Hepatocyte (in vitro differentiated cells): ENCODE measurements at regions not wholly inside any gene's neighbourhood (a gene's known extent, or its start where the extent isn't known, plus 50 kb on each side); places are given as distances from the start of the nearest gene placed in this dataset.

Experiments used
- EZH2 ChIP-seq: fragments of 200-600 bp; sonication (generic); IDR thresholded peaks from 2 replicates; pipeline ENCODE4 v1.6.1; 2016; ENCODE audit warnings: antibody characterized with exemption, mild to moderate bottlenecking, borderline replicate concordance
- EZH2phosphoT487 ChIP-seq: fragments of 200-600 bp; sonication (generic); IDR thresholded peaks from one replicate; pipeline ENCODE4 v1.6.1; 2018; ENCODE audit warnings: antibody characterized with exemption, mild to moderate bottlenecking, low read depth, moderate library complexity; ENCODE audit not compliant: unreplicated experiment, severe bottlenecking
- TF ChIP-seq, protein P1 (sequence below): fragments of 200-600 bp; sonication (generic); IDR thresholded peaks from 2 replicates; pipeline ENCODE4 v1.5.1; 2016; ENCODE audit warnings: antibody characterized with exemption, mild to moderate bottlenecking; ENCODE audit not compliant: poor library complexity

DNA sequence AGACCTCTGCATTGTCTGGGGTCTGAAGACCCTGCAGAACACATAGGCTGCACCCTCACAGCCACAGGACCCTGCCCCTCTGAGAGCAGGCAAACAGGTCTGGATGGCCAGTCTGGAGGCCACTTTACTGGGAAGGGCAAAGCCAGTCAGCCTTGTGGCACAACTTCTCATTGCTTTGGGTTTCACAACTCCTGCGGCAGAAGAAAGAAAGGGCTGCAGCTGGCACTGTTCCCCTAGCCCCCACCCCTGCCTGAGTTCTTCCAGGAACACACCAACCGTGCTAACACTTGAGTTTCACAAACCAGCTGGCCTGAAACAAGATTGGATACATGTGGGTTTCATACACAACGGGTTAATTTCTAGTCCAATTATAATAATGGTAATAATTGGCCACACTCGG lies 276.5 kb upstream of the MGAT5 start:
- TF ChIP-seq, protein P1, sequence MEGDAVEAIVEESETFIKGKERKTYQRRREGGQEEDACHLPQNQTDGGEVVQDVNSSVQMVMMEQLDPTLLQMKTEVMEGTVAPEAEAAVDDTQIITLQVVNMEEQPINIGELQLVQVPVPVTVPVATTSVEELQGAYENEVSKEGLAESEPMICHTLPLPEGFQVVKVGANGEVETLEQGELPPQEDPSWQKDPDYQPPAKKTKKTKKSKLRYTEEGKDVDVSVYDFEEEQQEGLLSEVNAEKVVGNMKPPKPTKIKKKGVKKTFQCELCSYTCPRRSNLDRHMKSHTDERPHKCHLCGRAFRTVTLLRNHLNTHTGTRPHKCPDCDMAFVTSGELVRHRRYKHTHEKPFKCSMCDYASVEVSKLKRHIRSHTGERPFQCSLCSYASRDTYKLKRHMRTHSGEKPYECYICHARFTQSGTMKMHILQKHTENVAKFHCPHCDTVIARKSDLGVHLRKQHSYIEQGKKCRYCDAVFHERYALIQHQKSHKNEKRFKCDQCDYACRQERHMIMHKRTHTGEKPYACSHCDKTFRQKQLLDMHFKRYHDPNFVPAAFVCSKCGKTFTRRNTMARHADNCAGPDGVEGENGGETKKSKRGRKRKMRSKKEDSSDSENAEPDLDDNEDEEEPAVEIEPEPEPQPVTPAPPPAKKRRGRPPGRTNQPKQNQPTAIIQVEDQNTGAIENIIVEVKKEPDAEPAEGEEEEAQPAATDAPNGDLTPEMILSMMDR = no peak
- TF ChIP-seq EZH2 (no peak), EZH2phosphoT487 (no peak)
